Ascending aorta (tissue), 2 donors: ENCODE measurements at regions not wholly inside any gene's neighbourhood (a gene's known extent, or its start where the extent isn't known, plus 50 kb on each side); places are given as distances from the start of the nearest gene placed in this dataset.

ENCODE experiments used
- DNase-seq, 2 donors: peaks; one replicate each; pipeline ENCODE4 v3.0.0-alpha.2; 2019; ENCODE audit warnings: low spot score in 2 of 2
- H3K27ac ChIP-seq, 2 donors: fragments of 200-600 bp; sonication (generic); one replicate each; pipeline ENCODE4 v1.5.1; 2016 to 2017; ENCODE audit warnings: mild to moderate bottlenecking in 1 of 2
- H3K27me3 ChIP-seq: fragments of 200-600 bp; sonication (generic); one replicate; pipeline ENCODE4 v1.5.1; 2017
- H3K36me3 ChIP-seq, 2 donors: fragments of 200-600 bp; sonication (generic); one replicate each; pipeline ENCODE4 v1.5.1; 2016
- H3K4me1 ChIP-seq, 2 donors: fragments of 200-600 bp; sonication (generic); one replicate each; pipeline ENCODE4 v1.5.1; 2016 to 2017; ENCODE audit warnings: mild to moderate bottlenecking in 1 of 2
- H3K4me3 ChIP-seq, 2 donors: fragments of 200-600 bp; sonication (generic); one replicate each; pipeline ENCODE4 v1.5.1; 2016 to 2017; ENCODE audit warnings: mild to moderate bottlenecking in 1 of 2
- H3K9me3 ChIP-seq, 2 donors: fragments of 200-600 bp; sonication (generic); one replicate each; pipeline ENCODE4 v1.5.1; 2016
- intact Hi-C: fragments of 100-400 bp; cut with DNase I; formaldehyde crosslinking; loops from one replicate; pipeline ENCODE4 v1.15.1; 2023
- TF ChIP-seq, protein P1 (sequence below), 3 experiments: fragments of 200-600 bp in 2 of 3; fragments of 450-650 bp in 1 of 3; sonication (generic) in 2 of 3; IDR thresholded peaks; one replicate each; pipeline ENCODE4 v1.5.1; 2016 to 2019; ENCODE audit warnings: antibody characterized with exemption in 3 of 3, mild to moderate bottlenecking in 1 of 3, moderate library complexity in 1 of 3

DNA sequence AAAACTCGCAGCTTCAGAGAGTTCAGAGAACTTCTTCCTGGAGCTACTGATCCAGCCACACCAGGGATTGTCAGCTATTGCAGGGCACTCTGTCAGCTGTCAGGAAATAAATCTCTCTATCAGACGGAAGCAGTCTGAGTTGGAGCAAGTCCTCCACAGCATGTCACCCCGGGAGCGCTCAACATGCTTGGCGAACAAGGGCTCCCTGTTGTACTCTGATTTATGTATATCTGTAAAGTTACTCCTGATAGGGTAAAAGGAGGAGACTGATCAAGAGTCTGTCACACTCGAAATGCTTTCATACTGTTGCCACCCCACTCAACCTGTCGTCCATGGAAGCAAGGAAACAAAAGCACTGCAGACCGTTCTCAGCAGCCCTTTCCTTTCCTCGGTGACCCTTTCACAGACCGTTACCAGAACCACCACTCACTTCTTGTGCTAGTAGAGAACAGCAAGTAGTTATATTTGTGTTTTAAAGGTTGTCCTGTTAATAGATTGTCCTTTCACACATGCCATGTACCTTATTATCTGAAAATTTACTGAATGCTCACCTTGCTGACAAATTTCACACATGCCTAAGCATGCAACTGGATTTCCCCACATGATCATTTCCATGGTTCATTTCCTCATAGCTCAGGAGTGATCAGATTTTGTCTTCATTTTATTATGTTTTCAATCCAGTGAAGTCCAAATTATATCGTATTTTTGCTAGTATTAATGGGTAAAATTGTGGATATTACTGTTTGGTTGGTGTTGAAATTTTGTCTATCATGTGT is 2108.9 kb upstream of the TENM3 start:
- TF ChIP-seq, protein P1, sequence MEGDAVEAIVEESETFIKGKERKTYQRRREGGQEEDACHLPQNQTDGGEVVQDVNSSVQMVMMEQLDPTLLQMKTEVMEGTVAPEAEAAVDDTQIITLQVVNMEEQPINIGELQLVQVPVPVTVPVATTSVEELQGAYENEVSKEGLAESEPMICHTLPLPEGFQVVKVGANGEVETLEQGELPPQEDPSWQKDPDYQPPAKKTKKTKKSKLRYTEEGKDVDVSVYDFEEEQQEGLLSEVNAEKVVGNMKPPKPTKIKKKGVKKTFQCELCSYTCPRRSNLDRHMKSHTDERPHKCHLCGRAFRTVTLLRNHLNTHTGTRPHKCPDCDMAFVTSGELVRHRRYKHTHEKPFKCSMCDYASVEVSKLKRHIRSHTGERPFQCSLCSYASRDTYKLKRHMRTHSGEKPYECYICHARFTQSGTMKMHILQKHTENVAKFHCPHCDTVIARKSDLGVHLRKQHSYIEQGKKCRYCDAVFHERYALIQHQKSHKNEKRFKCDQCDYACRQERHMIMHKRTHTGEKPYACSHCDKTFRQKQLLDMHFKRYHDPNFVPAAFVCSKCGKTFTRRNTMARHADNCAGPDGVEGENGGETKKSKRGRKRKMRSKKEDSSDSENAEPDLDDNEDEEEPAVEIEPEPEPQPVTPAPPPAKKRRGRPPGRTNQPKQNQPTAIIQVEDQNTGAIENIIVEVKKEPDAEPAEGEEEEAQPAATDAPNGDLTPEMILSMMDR (IDR thresholded peaks at IDR 0.05): no peak
- DNase-seq: no peak
- H3K9me3 ChIP-seq: no peaks in the 10 kb centered on the region
- intact Hi-C loops: no loop called here
- H3K27me3 ChIP-seq: no peaks in the 10 kb centered on the region
- H3K27ac ChIP-seq: no peak overlapping the region
- no peaks in the 10 kb centered on the region for H3K4me1 ChIP-seq
- H3K4me3 ChIP-seq: peak overlapping the region in 1 of 2 donors; percentile 21
- H3K36me3 ChIP-seq: no peaks in the 10 kb centered on the region

DNA sequence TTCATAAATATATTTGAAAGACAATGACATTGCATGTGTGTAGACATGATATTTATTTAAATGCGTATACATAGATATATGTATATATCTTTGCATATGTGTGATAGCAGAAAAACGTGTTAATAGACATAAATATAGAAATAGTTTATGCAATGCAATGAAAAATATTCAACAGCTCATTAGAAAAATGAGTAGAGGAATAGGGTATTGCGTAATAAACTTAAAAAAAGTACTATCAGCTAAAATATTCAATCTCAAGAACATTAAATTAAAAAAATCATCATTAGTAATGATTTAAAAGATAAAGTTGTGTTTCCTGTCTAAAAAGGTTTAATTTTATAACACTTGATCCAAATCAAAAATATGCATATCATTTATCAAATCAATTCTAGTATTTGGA is 2101.5 kb upstream of the TENM3 start:
- no peaks in the 10 kb centered on the region for H3K9me3 ChIP-seq
- DNase-seq: no peak
- no peak overlapping the region for H3K27ac ChIP-seq
- H3K4me3 ChIP-seq: no peak overlapping the region
- TF ChIP-seq, protein P1 (IDR thresholded peaks at IDR 0.05): no peak
- no peaks in the 10 kb centered on the region for H3K27me3 ChIP-seq
- H3K36me3 ChIP-seq: no peaks in the 10 kb centered on the region
- intact Hi-C loops: no loop called here
- H3K4me1 ChIP-seq: no peaks in the 10 kb centered on the region

DNA sequence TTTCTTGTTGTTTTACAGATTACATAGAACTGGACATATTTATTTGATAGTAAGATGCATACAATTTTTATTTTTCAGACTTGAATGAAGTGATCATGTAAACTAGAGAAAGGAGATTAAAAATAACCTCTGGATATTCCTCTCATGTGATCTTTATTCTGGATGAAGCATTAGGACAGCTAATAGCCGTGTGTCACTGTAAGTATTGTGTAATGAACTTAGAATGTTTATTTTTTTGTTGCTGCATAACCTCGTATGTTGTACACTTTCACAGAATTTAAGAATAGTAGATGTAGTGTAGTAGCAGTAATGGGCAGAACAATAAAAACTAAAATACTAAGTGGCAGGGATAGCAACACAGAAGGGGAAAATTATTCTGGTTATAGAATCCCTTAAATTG is 2094.5 kb upstream of the TENM3 start:
- Histone ChIP-seq H3K36me3 (no peaks in the 10 kb centered on the region), H3K4me1 (no peaks in the 10 kb centered on the region), H3K27me3 (no peaks in the 10 kb centered on the region), H3K4me3 (no peak overlapping the region), H3K27ac (no peak overlapping the region), H3K9me3 (no peaks in the 10 kb centered on the region)
- intact Hi-C loops: no loop called here
- TF ChIP-seq, protein P1 (IDR thresholded peaks at IDR 0.05): no peak
- DNase-seq: no peak

DNA sequence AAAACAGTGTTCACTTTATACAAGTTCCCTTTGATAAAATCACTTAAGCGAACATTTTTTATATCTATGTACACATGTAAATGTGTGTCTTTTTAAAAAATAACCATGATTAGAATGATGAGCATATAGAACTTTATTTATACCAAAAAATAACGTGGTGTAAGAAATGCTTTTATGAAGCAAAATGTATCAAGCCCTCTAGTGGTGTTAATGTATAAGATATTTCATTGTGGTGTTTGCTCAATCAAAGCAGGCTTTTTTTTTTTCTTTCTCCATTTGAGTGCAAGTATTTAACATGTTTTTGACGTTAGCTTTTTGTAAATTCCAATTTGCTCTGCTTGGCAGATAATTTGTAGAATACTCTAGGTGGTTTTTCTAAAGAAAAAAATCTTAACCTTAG is 2092.4 kb upstream of the TENM3 start:
- intact Hi-C loops: no loop called here

DNA sequence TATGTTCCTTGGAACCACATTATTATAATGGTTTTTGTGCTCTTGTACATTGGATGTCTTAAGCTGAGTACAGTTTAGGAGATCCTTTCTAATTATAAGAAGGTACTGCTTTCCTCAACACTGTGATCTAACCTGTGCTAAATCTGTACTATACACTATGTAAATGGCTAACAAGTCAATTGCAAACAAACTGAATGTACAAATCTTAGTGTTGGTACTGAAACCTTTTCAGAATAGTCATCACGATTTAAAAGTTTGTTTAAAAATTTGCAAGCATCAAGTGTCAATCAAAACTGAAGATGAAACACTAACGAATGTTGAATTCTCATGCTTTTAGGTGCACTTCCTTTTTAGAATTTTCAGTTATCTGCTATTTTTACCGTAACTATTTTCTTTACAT is 2090.4 kb upstream of the TENM3 start:
- intact Hi-C loops: no loop called here
- TF ChIP-seq, protein P1 (IDR thresholded peaks at IDR 0.05): no peak
- no peak overlapping the region for H3K4me3 ChIP-seq
- H3K27me3 ChIP-seq: no peaks in the 10 kb centered on the region
- H3K36me3 ChIP-seq: no peaks in the 10 kb centered on the region
- no peaks in the 10 kb centered on the region for H3K9me3 ChIP-seq
- H3K27ac ChIP-seq: no peak overlapping the region
- H3K4me1 ChIP-seq: no peaks in the 10 kb centered on the region
- DNase-seq: no peak

More for the DNA sequence above, 2092.4 kb upstream of the TENM3 start:
- no peak for DNase-seq
- H3K9me3 ChIP-seq: no peaks in the 10 kb centered on the region
- H3K27ac ChIP-seq: no peak overlapping the region
- H3K36me3 ChIP-seq: no peaks in the 10 kb centered on the region
- no peak overlapping the region for H3K4me3 ChIP-seq
- no peaks in the 10 kb centered on the region for H3K4me1 ChIP-seq
- TF ChIP-seq, protein P1 (IDR thresholded peaks at IDR 0.05): no peak
- no peaks in the 10 kb centered on the region for H3K27me3 ChIP-seq
